SU-DHL-6 (cell line): ENCODE measurements at regions not wholly inside any gene's neighbourhood (a gene's known extent, or its start where the extent isn't known, plus 50 kb on each side); places are given as distances from the start of the nearest gene placed in this dataset.

Source experiments
- H2AFZ ChIP-seq: fragments of 200-600 bp; sonication (generic); 2 replicates; pipeline ENCODE4 v1.6.1; 2014; ENCODE audit warnings: low read depth, mild to moderate bottlenecking, moderate library complexity, mixed read lengths, antibody characterized with exemption, low read length; ENCODE audit not compliant: severe bottlenecking
- H3F3A ChIP-seq: fragments of 200-600 bp; shearing (Covaris generic); 2 replicates; pipeline ENCODE4 v1.6.0; 2016; ENCODE audit warnings: antibody characterized with exemption, mild to moderate bottlenecking; ENCODE audit not compliant: insufficient read depth
- H3K27ac ChIP-seq: fragments of 200-600 bp; sonication (generic); 2 replicates; pipeline ENCODE4 v1.5.1; 2016; ENCODE audit warnings: low read depth, mild to moderate bottlenecking, low read length, moderate library complexity, mixed read lengths
- H3K27me3 ChIP-seq: fragments of 200-600 bp; sonication (generic), shearing (Covaris generic); 2 replicates; pipeline ENCODE4 v1.6.0; 2014; ENCODE audit warnings: mild to moderate bottlenecking, low read length
- H3K36me3 ChIP-seq: fragments of 200-600 bp; sonication (generic); 2 replicates; pipeline ENCODE4 v1.6.1; 2014; ENCODE audit warnings: mild to moderate bottlenecking, low read length, mixed read lengths
- H3K4me2 ChIP-seq: fragments of 300-600, 200-600 bp; shearing (Covaris generic), sonication (generic); 2 replicates; pipeline ENCODE4 v1.6.0; 2014; ENCODE audit warnings: low read length, low read depth, mild to moderate bottlenecking; ENCODE audit not compliant: poor library complexity, severe bottlenecking
- H3K4me3 ChIP-seq: fragments of 200-600 bp; sonication (generic); 2 replicates; pipeline ENCODE4 v1.5.1; 2014; ENCODE audit warnings: antibody characterized with exemption, low read length, mild to moderate bottlenecking, mixed read lengths; ENCODE audit not compliant: insufficient read depth, poor library complexity, severe bottlenecking
- H3K79me2 ChIP-seq: fragments of 200-600 bp; sonication (generic); 2 replicates; pipeline ENCODE4 v1.6.1; 2014; ENCODE audit warnings: mild to moderate bottlenecking, low read length, moderate library complexity; ENCODE audit not compliant: insufficient read depth
- H3K9ac ChIP-seq: fragments of 200-600 bp; sonication (generic); 2 replicates; pipeline ENCODE4 v1.7.0; 2014; ENCODE audit warnings: mild to moderate bottlenecking, low read length
- H3K9me2 ChIP-seq: fragments of 200-600 bp; sonication (generic); replicated peaks from 2 replicates; pipeline ENCODE4 v1.6.1; 2014; ENCODE audit warnings: low read length; ENCODE audit not compliant: insufficient read depth
- H3K9me3 ChIP-seq: fragments of 200-600 bp; sonication (generic); 2 replicates; pipeline ENCODE4 v1.6.1; 2014; ENCODE audit warnings: low read length, mixed read lengths; ENCODE audit not compliant: insufficient read depth
- H4K20me1 ChIP-seq: fragments of 200-600 bp; sonication (generic); 2 replicates; pipeline ENCODE4 v1.6.1; 2014; ENCODE audit warnings: low read depth, mild to moderate bottlenecking, antibody characterized with exemption, low read length, moderate library complexity, mixed read lengths
- CTCF ChIP-seq: fragments of 200-600 bp; sonication (generic); IDR thresholded peaks from one replicate; pipeline ENCODE4 v1.5.1; 2017; ENCODE audit warnings: antibody characterized with exemption, mild to moderate bottlenecking, low read length, moderate library complexity; ENCODE audit not compliant: insufficient read depth, poor library complexity, severe bottlenecking
- EZH2phosphoT487 ChIP-seq: fragments of 200-600 bp; sonication (generic), shearing (Covaris generic); conservative IDR thresholded peaks from 2 replicates; pipeline ENCODE4 v1.6.1; 2018; ENCODE audit warnings: mild to moderate bottlenecking, antibody characterized with exemption, low read length, moderate library complexity, mixed read lengths

DNA sequence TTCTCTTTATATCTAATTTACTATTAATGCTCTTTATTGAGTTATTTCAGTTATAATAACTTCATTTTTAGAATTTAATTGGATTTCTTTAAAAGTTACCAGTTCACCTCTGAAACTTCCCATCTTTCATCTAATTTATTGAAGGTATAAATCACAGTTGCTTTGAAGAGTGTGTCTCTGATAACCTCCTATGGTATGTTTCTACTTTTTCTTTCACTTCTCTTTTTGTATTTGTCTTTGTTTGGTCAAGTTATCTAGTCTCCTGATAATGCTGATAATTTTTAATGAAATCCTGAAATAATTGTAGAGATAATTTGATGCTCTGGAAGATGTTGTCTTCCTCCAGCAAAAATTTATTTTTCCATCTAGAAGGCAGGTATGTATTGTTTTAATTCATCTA lies 141.6 kb upstream of the NPY2R start:
- Histone ChIP-seq H3K79me2 (no peaks in the 10 kb centered on the region), H3K4me3 (no peak overlapping the region), H3K27ac (no peak overlapping the region), H3K36me3 (no peaks in the 10 kb centered on the region), H3K9ac (no peak overlapping the region), H2AFZ (no peak overlapping the region), H3K9me2 (no peaks in the 10 kb centered on the region), H3K27me3 (no peaks in the 10 kb centered on the region), H3K4me2 (no peak overlapping the region), H3K9me3 (no peaks in the 10 kb centered on the region), H3F3A (no peaks in the 10 kb centered on the region), H4K20me1 (no peaks in the 10 kb centered on the region)
- TF ChIP-seq CTCF (no peak), EZH2phosphoT487 (no peak)

DNA sequence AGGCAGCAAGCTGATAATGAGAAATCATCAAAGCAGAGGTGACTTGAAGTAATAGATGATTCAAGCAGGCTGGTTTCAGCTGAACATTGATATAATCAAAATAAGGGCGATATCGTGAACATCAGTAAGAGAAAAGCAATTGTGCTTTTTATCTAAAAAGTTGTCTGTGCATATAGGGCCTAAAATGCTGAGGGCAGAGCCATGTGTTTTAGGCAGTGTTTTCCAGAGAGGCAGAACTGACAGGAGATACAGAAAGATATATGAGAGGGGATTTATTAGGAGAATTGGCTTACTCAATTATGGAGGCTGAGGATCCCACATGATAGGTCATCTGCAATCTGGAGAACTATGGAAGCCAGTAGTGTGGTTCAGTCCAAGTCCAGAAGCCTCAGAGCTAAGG lies 136.5 kb upstream of the NPY2R start:
- no peaks in the 10 kb centered on the region for H3F3A ChIP-seq
- H3K79me2 ChIP-seq, result no peaks in the 10 kb centered on the region
- no peaks in the 10 kb centered on the region for H3K36me3 ChIP-seq
- H4K20me1 ChIP-seq, result no peaks in the 10 kb centered on the region
- TF ChIP-seq EZH2phosphoT487, result no peak
- no peak for TF ChIP-seq CTCF
- H3K4me2 ChIP-seq, result no peak overlapping the region
- H3K9ac ChIP-seq, result no peak overlapping the region
- no peak overlapping the region for H3K27ac ChIP-seq
- no peaks in the 10 kb centered on the region for H3K9me2 ChIP-seq
- no peak overlapping the region for H2AFZ ChIP-seq
- no peak overlapping the region for H3K4me3 ChIP-seq
- H3K27me3 ChIP-seq, result no peaks in the 10 kb centered on the region
- H3K9me3 ChIP-seq, result no peaks in the 10 kb centered on the region

DNA sequence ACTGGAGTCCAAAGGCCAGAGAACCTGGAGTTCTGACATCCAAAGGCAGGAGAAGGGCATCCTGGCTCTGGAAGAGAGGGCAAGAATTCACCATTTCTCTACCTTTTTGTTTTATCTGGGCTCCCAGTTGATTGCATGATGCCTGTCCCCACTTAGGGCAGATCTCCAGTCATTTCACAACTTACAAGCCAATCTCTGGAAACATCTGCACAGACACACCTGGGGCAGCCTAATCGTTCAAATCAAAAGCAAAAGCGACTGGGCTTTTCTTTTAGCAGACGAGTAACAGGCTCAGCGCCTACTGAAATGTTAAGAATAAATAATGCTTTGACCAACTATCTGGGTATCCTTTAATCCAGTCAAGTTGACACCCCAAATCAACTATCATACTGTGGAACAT lies 136.0 kb upstream of the NPY2R start:
- H2AFZ ChIP-seq, result no peak overlapping the region
- no peaks in the 10 kb centered on the region for H3K9me2 ChIP-seq
- H3K9ac ChIP-seq, result no peak overlapping the region
- no peaks in the 10 kb centered on the region for H3F3A ChIP-seq
- no peak overlapping the region for H3K4me3 ChIP-seq
- TF ChIP-seq EZH2phosphoT487 (no peak), CTCF (no peak)
- no peaks in the 10 kb centered on the region for H3K27me3 ChIP-seq
- no peaks in the 10 kb centered on the region for H3K79me2 ChIP-seq
- no peak overlapping the region for H3K4me2 ChIP-seq
- no peak overlapping the region for H3K27ac ChIP-seq
- H3K9me3 ChIP-seq, result no peaks in the 10 kb centered on the region
- no peaks in the 10 kb centered on the region for H3K36me3 ChIP-seq
- H4K20me1 ChIP-seq, result no peaks in the 10 kb centered on the region

- H3K4me2 ChIP-seq, result no peak overlapping the region
- no peaks in the 10 kb centered on the region for H4K20me1 ChIP-seq
- H3K27ac ChIP-seq, result no peak overlapping the region
- no peaks in the 10 kb centered on the region for H3K9me3 ChIP-seq
- no peaks in the 10 kb centered on the region for H3F3A ChIP-seq
- H3K27me3 ChIP-seq, result no peaks in the 10 kb centered on the region
- no peaks in the 10 kb centered on the region for H3K9me2 ChIP-seq
- H3K79me2 ChIP-seq, result no peaks in the 10 kb centered on the region
- no peak overlapping the region for H3K9ac ChIP-seq
- H3K36me3 ChIP-seq, result no peaks in the 10 kb centered on the region
- no peak overlapping the region for H3K4me3 ChIP-seq
- H2AFZ ChIP-seq, result no peak overlapping the region
- TF ChIP-seq EZH2phosphoT487 (no peak), CTCF (no peak)
These were observed 134.6 kb upstream of the NPY2R start for GRCh38 chr4:155073852-155074251.
